ENCODE measurements at regions not wholly inside any gene's neighbourhood (a gene's known extent, or its start where the extent isn't known, plus 50 kb on each side); places are given as distances from the start of the nearest gene placed in this dataset.

GRCh38 chr6:23311211-23311610 is 741.8 kb downstream of the HDGFL1 start:
- Histone ChIP-seq H3K9ac (ENCODE audit: low read length) (no peak overlapping the region), H3K4me3 (replicated peaks in 1 of 2; ENCODE audit: low read depth in 1 of 2, low read length in 2 of 2) (no peak overlapping the region), H3K36me3 (ENCODE audit: control insufficient read depth in 1 of 2, insufficient read depth in 2 of 2, low read length in 2 of 2) (no peaks in the 10 kb centered on the region), H3K4me1 (ENCODE audit: control insufficient read depth in 1 of 2, insufficient read depth in 2 of 2, low read length in 2 of 2) (no peaks in the 10 kb centered on the region; a peak in 1 of 4 replicates), H3K9me3 (ENCODE audit: control insufficient read depth in 1 of 2, insufficient read depth in 1 of 2, low read depth in 1 of 2, low read length in 2 of 2) (peaks cover 0 to 6% of the 10 kb centered on the region in 2 experiments; a peak in 2 of 4 replicates), H3K27me3 (ENCODE audit: insufficient read depth, low read length) (no peaks in the 10 kb centered on the region), H2AFZ (ENCODE audit: low read depth, low read length, poor library complexity, severe bottlenecking) (no peak overlapping the region), H3K9me2 (ENCODE audit: insufficient read depth) (no peaks in the 10 kb centered on the region), H3K4me2 (ENCODE audit: low read length) (no peak overlapping the region), H3K27ac (ENCODE audit: low read depth, low read length) (no peak overlapping the region), H4K20me1 (ENCODE audit: insufficient read depth) (no peaks in the 10 kb centered on the region), H3K79me2 (ENCODE audit: insufficient read depth, low read length) (no peaks in the 10 kb centered on the region)
- DNase-seq (ENCODE audit: low read depth, low spot score): no peak
- intact Hi-C loops (cut with micrococcal nuclease): no loop called here
- BruUV-seq (replicated peaks): no TSS peak
- CTCF ChIA-PET: no interaction called here
- RAD21 ChIA-PET (ENCODE audit: low non-redundant PET in 1 of 2, low total read pairs in 2 of 2, uncharacterized antibody in 2 of 2, unreplicated experiment in 2 of 2): no interaction called here
- ATAC-seq: no peak
- POLR2A ChIA-PET: no interaction called here
- TF ChIP-seq JUND (IDR thresholded peaks at IDR 0.05): no peak
- no peak for TF ChIP-seq RAD21 (IDR thresholded peaks at IDR 0.05; ENCODE audit: low read depth)
- TF ChIP-seq, protein P1, sequence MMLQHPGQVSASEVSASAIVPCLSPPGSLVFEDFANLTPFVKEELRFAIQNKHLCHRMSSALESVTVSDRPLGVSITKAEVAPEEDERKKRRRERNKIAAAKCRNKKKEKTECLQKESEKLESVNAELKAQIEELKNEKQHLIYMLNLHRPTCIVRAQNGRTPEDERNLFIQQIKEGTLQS (IDR thresholded peaks at IDR 0.05): no peak
- TF ChIP-seq YY1 (IDR thresholded peaks at IDR 0.05; ENCODE audit: extremely low read depth, insufficient replicate concordance, low read depth, low read length): no peak
- no peak for TF ChIP-seq FOSL1 (IDR thresholded peaks at IDR 0.05; ENCODE audit: low read depth)
- TF ChIP-seq ZFX (IDR thresholded peaks at IDR 0.05): no peak
- no peak for TF ChIP-seq EZH2phosphoT487 (IDR thresholded peaks at IDR 0.05; ENCODE audit: borderline replicate concordance)
- TF ChIP-seq, protein P2, sequence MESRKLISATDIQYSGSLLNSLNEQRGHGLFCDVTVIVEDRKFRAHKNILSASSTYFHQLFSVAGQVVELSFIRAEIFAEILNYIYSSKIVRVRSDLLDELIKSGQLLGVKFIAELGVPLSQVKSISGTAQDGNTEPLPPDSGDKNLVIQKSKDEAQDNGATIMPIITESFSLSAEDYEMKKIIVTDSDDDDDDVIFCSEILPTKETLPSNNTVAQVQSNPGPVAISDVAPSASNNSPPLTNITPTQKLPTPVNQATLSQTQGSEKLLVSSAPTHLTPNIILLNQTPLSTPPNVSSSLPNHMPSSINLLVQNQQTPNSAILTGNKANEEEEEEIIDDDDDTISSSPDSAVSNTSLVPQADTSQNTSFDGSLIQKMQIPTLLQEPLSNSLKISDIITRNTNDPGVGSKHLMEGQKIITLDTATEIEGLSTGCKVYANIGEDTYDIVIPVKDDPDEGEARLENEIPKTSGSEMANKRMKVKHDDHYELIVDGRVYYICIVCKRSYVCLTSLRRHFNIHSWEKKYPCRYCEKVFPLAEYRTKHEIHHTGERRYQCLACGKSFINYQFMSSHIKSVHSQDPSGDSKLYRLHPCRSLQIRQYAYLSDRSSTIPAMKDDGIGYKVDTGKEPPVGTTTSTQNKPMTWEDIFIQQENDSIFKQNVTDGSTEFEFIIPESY (IDR thresholded peaks at IDR 0.05; ENCODE audit: extremely low read depth, insufficient replicate concordance, low read length): no peak
- TF ChIP-seq CTCF (IDR thresholded peaks at IDR 0.05 in 2 of 3, conservative IDR thresholded peaks at IDR 0.05 in 1 of 3; ENCODE audit: borderline replicate concordance in 1 of 3, insufficient read depth in 1 of 3, low read depth in 2 of 3, low read length in 2 of 3): no peak
- TF ChIP-seq CBX3 (IDR thresholded peaks at IDR 0.05; ENCODE audit: low read depth): no peak
- no peak for TF ChIP-seq POLR2AphosphoS5 (IDR thresholded peaks at IDR 0.05; ENCODE audit: low read depth, low read length)
- no peak for TF ChIP-seq ZNF274 (IDR thresholded peaks at IDR 0.05; ENCODE audit: low read depth, low read length)
- no peak for TF ChIP-seq EZH2 (IDR thresholded peaks at IDR 0.05)
